Naive thymus-derived CD8-positive, alpha-beta T cell (primary cell): ENCODE measurements at regions not wholly inside any gene's neighbourhood (a gene's known extent, or its start where the extent isn't known, plus 50 kb on each side); places are given as distances from the start of the nearest gene placed in this dataset.
"Not testable (repeated sequence)": the region's sequence is repeated elsewhere in the genome, so short reads cannot be mapped to it uniquely, and the experiment has no call there.

ENCODE experiments used
- ATAC-seq, 2 donors: fragments of 150-1000 bp; cut with Tn5 transposase in 1 of 2; sonication (Bioruptor Pico), chemical (Tn5 transposase) in 1 of 2; 1 replicate in 1 of 2; 2 replicates in 1 of 2; pipeline ENCODE4 v1.10.0; 2021; ENCODE audit warnings: mild to moderate bottlenecking in 2 of 2, moderate library complexity in 2 of 2
- POLR2A ChIA-PET: fragments of 350-600 bp; sonication (Branson Sonifier 250); formaldehyde crosslinking; loops from one replicate; lab custom pipeline; 2021; ENCODE audit warnings: antibody characterized with exemption; lab: Charles Lee
- DNase-seq, 10 donors: peaks; one replicate each; pipeline versions ENCODE4 v3.0.0 to v3.0.0-alpha.2; 2020 to 2022
- H3K27ac Mint-ChIP-seq, 10 donors: one replicate each; pipeline ENCODE4 v1.8.0; 2020 to 2022; ENCODE audit warnings: mild to moderate bottlenecking in 10 of 10, mixed read lengths in 10 of 10, moderate library complexity in 4 of 10, inconsistent platforms in 1 of 10
- H3K27me3 Mint-ChIP-seq, 5 donors: one replicate each; pipeline ENCODE4 v1.8.0; 2021 to 2022; ENCODE audit warnings: mixed read lengths in 5 of 5
- H3K36me3 Mint-ChIP-seq, 3 donors: one replicate each; pipeline ENCODE4 v1.8.0; 2020 to 2022; ENCODE audit warnings: mixed read lengths in 3 of 3, mild to moderate bottlenecking in 2 of 3, inconsistent platforms in 1 of 3
- H3K4me1 Mint-ChIP-seq, 4 donors: one replicate each; pipeline ENCODE4 v1.8.0; 2021 to 2022; ENCODE audit warnings: mixed read lengths in 4 of 4
- H3K4me3 Mint-ChIP-seq, 10 donors: one replicate each; pipeline ENCODE4 v1.8.0; 2020 to 2022; ENCODE audit warnings: mild to moderate bottlenecking in 10 of 10, mixed read lengths in 10 of 10, moderate library complexity in 6 of 10, inconsistent platforms in 1 of 10
- H3K9me3 Mint-ChIP-seq, 9 donors: one replicate each; pipeline ENCODE4 v1.8.0; 2020 to 2022; ENCODE audit warnings: mixed read lengths in 9 of 9, mild to moderate bottlenecking in 3 of 9, inconsistent platforms in 1 of 9, moderate library complexity in 1 of 9

DNA sequence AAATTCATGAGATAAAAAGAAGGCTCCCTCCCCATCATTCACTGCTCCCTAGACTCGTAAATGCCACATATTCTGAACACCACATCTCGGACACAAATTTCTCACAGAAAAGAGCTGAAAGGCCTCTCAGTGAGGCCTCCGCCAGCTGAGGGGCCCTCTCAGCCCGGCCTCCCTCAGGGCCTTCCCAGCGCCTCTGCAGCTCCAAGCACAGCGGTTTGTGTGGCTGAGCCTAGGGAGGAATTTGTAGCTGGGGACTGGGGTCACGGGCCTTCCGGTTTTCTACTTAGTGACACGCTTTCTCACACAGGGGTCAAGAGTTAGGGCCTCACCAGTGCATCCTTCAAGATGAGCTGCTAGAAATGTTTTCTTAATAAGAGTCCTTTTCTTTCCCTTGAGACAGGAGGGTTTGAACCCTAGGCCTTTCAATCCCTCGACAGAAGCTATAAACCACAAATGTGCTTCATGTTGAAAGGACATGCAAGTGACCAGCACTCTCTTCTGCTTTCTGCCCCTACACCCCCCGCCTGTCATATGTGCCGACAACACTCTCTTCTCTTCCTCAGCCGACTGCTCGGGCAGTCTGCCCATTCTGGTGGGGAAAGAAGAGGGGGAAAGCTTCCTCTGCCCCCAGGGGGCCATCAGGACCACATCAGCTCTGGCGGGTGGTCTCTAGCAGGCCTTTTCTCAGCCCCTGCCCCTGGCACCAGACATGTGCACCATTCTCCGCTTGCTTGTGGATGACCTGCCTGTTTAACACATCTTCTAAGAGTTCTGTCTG lies 104.9 kb downstream of the CHIC2 start:
- peak overlapping the region in 1 of 10 donors; percentile 24 for H3K27ac Mint-ChIP-seq
- no peaks in the 10 kb centered on the region for H3K9me3 Mint-ChIP-seq
- H3K4me1 Mint-ChIP-seq = no peaks in the 10 kb centered on the region
- POLR2A ChIA-PET = no interaction called here
- H3K27me3 Mint-ChIP-seq = no peaks in the 10 kb centered on the region
- no peak for ATAC-seq
- no peaks in the 10 kb centered on the region for H3K36me3 Mint-ChIP-seq
- H3K4me3 Mint-ChIP-seq = no peak overlapping the region
- no peak for DNase-seq

DNA sequence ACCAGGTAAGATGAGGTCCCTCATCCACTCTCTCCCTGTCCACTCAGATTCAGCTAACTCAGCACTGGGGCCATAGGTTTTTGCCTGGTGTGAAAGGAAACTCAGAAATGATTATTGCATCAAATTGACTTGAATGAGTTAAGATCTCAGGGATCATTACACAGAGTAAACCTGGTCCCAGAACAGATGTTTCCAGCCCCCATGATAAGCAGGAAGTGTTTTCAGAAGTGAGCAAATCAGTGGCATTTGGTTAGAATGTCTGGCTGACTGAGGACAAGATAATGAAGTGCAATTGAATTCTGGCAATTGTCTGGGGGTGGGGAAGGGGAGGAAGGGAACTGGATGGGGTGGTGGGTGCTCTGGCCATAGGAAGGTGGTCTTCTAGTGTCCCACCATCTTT lies 108.0 kb downstream of the CHIC2 start:
- H3K27me3 Mint-ChIP-seq = no peaks in the 10 kb centered on the region
- no peaks in the 10 kb centered on the region for H3K9me3 Mint-ChIP-seq
- ATAC-seq (no peak), DNase-seq (no peak)
- H3K4me1 Mint-ChIP-seq = no peaks in the 10 kb centered on the region
- no peaks in the 10 kb centered on the region for H3K36me3 Mint-ChIP-seq
- POLR2A ChIA-PET = no interaction called here
- H3K27ac Mint-ChIP-seq = no peak overlapping the region
- H3K4me3 Mint-ChIP-seq = no peak overlapping the region

DNA sequence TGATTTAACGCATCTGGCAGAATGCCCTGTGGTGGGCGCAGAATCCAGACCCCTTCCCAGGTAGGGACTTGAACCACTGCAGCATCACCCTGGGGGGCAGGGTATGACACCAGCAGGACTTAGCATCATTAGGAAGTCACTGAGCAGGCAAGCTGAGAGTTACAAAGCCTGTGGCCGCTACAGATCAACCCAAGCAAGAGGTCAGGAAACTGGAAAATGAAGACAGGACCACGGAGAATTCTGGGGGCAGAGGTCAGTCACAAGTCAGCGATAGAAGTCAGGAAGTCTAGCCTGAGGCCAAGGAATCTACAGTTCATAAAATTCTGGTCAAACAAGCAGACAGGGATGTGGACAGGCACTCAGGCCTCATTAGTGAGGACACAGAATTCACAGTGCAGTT lies 108.4 kb downstream of the CHIC2 start:
- H3K4me3 Mint-ChIP-seq = no peak overlapping the region
- no peaks in the 10 kb centered on the region for H3K36me3 Mint-ChIP-seq
- ATAC-seq = no peak
- no peaks in the 10 kb centered on the region for H3K4me1 Mint-ChIP-seq
- no peaks in the 10 kb centered on the region for H3K9me3 Mint-ChIP-seq
- DNase-seq = no peak
- POLR2A ChIA-PET = no interaction called here
- H3K27ac Mint-ChIP-seq = peak overlapping the region in 1 of 10 donors; percentile 29
- no peaks in the 10 kb centered on the region for H3K27me3 Mint-ChIP-seq

DNA sequence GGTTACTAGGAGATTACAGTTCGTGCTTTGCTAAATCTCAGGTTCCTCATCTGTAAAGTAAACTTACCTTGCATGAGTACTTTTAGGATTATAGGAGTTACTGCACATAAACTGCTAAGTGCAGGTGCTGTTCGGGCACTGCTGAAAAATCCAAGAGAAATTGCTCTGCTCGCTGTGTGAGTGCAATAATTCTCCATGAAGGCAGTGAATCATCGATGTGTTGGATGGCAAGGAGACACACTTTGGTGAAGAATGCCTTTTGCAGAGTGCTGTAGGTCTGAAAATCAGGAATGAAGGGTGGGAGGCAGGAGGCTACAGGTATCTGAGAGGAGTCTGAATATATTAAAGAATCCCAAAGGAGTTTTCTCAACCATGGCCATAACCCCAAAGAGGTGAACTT lies 113.0 kb downstream of the CHIC2 start:
- DNase-seq (no peak), ATAC-seq (no peak)
- no peak overlapping the region for H3K27ac Mint-ChIP-seq
- H3K4me3 Mint-ChIP-seq = no peak overlapping the region
- H3K36me3 Mint-ChIP-seq = no peaks in the 10 kb centered on the region
- H3K9me3 Mint-ChIP-seq = no peaks in the 10 kb centered on the region
- H3K27me3 Mint-ChIP-seq = peaks cover 0 to 10% (median 3%) of the 10 kb centered on the region in 5 donors
- POLR2A ChIA-PET = no interaction called here
- no peaks in the 10 kb centered on the region for H3K4me1 Mint-ChIP-seq

DNA sequence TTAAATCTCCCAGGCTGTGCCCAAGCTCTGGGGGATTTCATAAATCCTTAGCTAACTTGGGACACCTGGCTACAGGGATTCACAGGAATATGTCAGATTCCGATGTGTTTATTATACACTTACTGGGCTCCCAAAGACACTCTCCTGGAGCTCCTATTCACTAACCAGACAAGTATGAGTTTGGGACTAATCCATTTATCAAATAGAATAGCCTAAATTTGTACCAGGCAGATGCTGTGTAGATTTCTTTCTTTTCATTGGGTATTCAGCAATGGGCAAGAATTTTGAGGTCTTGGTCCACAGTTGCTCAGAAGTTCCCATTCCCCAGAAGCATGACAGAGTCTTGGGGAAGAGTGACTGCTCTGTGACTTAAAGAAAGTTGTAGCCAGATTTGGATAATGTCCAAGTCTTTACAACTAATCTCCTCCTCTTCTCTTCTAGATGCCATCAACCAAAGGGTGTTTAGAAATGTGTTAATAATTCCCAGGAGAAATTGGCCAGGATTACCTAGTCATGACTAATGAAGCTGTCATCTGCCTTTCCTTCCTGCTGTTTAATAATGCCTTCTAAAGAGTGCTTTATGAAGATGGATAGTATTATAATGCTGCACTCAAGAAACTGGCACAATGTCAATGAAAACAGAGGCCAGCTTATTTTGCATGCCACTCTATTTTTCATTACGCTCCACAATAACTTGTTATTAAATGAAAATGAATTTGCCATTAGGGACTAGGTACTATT lies 120.9 kb downstream of the CHIC2 start:
- ATAC-seq (no peak), DNase-seq (no peak)
- Mint-ChIP-seq H3K4me1 (no peaks in the 10 kb centered on the region), H3K4me3 (no peak overlapping the region), H3K27ac (no peak overlapping the region), H3K9me3 (peaks cover 0 to 13% (median 5%) of the 10 kb centered on the region in 9 donors), H3K27me3 (peaks cover 0 to 12% (median 3%) of the 10 kb centered on the region in 5 donors), H3K36me3 (peaks cover 3 to 9% (median 9%) of the 10 kb centered on the region in 3 donors)
- POLR2A ChIA-PET = no interaction called here

DNA sequence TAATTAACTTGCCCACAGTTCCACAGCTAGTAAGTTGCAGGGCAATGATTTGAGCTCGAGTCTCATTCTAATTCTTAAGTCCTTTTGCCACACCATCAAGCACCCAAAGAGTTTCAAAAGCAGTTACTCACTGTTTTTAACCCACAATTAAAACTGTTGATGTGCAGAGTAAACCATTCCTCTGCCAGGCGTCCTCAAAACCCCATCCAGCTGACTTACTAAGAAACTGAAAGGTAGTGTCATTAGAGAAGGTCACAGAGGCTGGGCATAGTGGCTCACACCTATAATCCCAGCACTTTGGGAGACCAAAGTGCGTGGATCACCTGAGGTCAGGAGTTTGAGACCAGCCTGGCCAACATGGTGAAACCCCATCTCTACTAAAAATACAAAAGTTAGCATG lies 121.7 kb downstream of the CHIC2 start:
- peaks cover 3 to 9% (median 9%) of the 10 kb centered on the region in 3 donors for H3K36me3 Mint-ChIP-seq
- peaks cover 0 to 8% (median 1%) of the 10 kb centered on the region in 5 donors for H3K27me3 Mint-ChIP-seq
- H3K27ac Mint-ChIP-seq = no peak overlapping the region
- POLR2A ChIA-PET = no interaction called here
- DNase-seq (no peak), ATAC-seq (no peak)
- no peak overlapping the region for H3K4me3 Mint-ChIP-seq
- peaks cover 0 to 13% (median 5%) of the 10 kb centered on the region in 9 donors for H3K9me3 Mint-ChIP-seq
- no peaks in the 10 kb centered on the region for H3K4me1 Mint-ChIP-seq

DNA sequence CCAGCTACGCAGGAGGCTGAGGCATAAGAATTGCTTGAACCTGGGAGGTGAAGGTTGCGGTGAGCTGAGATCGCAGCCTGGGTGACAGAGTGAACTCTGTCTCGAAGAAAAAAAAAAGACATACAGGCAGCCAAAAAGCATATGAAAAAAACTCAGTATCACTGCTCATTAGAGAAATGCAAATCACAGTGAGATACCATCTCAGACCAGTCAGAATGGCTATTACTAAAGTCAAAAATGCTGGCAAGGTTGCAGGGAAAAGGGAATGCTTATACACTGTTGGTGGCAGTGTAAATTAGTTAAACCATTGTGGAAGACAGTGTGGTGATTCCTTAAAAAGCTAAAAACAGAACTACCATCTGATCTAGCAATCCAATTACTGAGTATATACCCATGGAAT lies 123.1 kb downstream of the CHIC2 start:
- H3K9me3 Mint-ChIP-seq = peaks cover 0 to 13% (median 5%) of the 10 kb centered on the region in 9 donors
- no peak overlapping the region for H3K4me3 Mint-ChIP-seq
- H3K36me3 Mint-ChIP-seq = peaks cover 3 to 9% (median 9%) of the 10 kb centered on the region in 3 donors
- H3K27ac Mint-ChIP-seq = no peak overlapping the region
- peaks cover 0 to 4% (median 0%) of the 10 kb centered on the region in 5 donors for H3K27me3 Mint-ChIP-seq
- no peak for ATAC-seq
- POLR2A ChIA-PET = no interaction called here
- DNase-seq = no peak
- no peaks in the 10 kb centered on the region for H3K4me1 Mint-ChIP-seq

DNA sequence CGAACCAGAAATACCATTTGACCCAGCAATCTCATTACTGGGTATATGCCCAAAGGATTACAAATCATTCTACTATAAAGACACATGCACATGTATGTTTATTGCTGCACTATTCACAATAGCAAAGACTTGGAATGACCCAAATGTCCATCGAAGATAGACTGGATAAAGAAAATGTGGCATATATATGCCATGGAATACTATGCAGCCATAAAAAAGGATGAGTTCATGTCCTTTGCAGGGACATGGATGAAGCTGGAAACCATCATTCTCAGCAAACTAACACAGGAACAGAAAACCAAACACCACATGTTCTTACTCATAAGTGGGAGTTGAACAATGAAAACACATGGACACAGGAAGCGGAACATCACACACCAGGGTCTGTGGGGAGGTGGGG lies 124.5 kb downstream of the CHIC2 start:
- H3K27ac Mint-ChIP-seq, H3K4me1 Mint-ChIP-seq, DNase-seq, POLR2A ChIA-PET, H3K36me3 Mint-ChIP-seq, ATAC-seq, H3K4me3 Mint-ChIP-seq, H3K27me3 Mint-ChIP-seq: not testable (repeated sequence)
- H3K9me3 Mint-ChIP-seq = peaks cover 0 to 17% (median 5%) of the 10 kb centered on the region in 9 donors

DNA sequence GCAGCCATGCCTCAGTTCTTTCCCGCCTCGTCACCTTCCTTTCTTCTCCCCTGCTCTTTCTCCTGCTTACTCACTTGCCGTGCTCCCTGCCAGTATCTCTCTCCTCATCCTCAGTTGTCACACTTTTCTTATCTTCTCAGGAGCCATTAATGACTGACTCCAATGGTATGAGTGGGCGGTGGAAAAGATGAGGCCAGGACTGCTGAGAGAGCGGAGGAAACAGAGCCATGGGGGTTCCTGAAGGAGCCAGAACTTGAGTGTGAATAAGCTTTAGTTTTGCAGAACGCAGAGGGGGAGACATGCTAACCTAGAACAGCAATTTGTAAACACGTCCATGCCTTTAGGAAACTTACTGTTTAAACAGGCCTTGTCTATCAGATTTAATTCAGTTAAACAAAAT lies 126.5 kb downstream of the CHIC2 start:
- no peak for ATAC-seq
- peaks cover 3 to 9% (median 9%) of the 10 kb centered on the region in 3 donors for H3K36me3 Mint-ChIP-seq
- POLR2A ChIA-PET = no interaction called here
- no peaks in the 10 kb centered on the region for H3K4me1 Mint-ChIP-seq
- H3K27me3 Mint-ChIP-seq = peaks cover 0 to 4% (median 0%) of the 10 kb centered on the region in 5 donors
- no peak overlapping the region for H3K4me3 Mint-ChIP-seq
- no peak overlapping the region for H3K27ac Mint-ChIP-seq
- H3K9me3 Mint-ChIP-seq = peaks cover 0 to 17% (median 5%) of the 10 kb centered on the region in 9 donors
- no peak for DNase-seq

DNA sequence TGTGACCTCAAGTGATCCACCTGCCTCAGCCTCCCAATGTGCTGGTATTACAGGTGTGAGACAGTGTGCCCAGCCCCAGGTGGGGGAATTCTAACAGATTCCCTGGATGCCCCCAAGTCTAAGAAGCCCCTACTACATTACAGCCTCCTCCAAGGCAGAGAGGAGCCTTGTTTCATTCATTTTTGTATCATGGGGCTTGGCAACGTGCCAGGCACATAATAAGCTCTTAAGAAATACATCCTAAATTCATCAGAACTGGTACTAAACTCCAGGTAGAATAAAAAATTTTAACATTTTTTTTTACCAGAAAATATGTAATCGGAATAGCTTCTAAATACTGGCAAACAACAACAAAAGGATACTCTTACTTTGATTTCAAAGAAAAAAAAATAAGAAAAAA lies 127.1 kb downstream of the CHIC2 start:
- Mint-ChIP-seq H3K4me3 (no peak overlapping the region), H3K4me1 (no peaks in the 10 kb centered on the region), H3K36me3 (peaks cover 3 to 9% (median 9%) of the 10 kb centered on the region in 3 donors), H3K27me3 (peaks cover 0 to 4% (median under 1%) of the 10 kb centered on the region in 5 donors), H3K9me3 (peaks cover 0 to 17% (median 5%) of the 10 kb centered on the region in 9 donors), H3K27ac (no peak overlapping the region)
- DNase-seq (no peak), ATAC-seq (no peak)
- POLR2A ChIA-PET = no interaction called here

DNA sequence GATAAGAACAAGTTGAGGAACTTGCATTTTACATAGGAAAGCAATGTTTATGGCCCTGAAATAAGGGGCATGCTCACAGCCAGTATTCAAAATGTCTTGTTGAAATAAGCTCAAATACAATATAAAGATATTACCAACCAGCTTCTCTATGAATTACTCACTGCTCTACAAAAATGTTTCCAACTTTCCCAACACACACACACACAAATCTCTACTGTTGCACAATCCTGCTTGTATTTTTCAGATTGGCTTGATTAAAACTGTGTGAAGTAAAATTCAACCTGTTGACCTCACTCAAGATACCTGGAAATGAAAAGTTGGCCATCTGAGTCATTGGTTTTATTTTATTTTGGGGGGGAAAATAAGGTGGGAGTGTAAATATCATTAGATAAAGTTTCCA lies 128.6 kb downstream of the CHIC2 start:
- peaks cover 3 to 9% (median 9%) of the 10 kb centered on the region in 3 donors for H3K36me3 Mint-ChIP-seq
- POLR2A ChIA-PET = no interaction called here
- ATAC-seq (no peak), DNase-seq (no peak)
- H3K4me3 Mint-ChIP-seq = no peak overlapping the region
- no peaks in the 10 kb centered on the region for H3K4me1 Mint-ChIP-seq
- H3K9me3 Mint-ChIP-seq = peaks cover 0 to 17% (median 5%) of the 10 kb centered on the region in 9 donors
- peaks cover 0 to 5% (median 3%) of the 10 kb centered on the region in 5 donors for H3K27me3 Mint-ChIP-seq
- H3K27ac Mint-ChIP-seq = no peak overlapping the region

DNA sequence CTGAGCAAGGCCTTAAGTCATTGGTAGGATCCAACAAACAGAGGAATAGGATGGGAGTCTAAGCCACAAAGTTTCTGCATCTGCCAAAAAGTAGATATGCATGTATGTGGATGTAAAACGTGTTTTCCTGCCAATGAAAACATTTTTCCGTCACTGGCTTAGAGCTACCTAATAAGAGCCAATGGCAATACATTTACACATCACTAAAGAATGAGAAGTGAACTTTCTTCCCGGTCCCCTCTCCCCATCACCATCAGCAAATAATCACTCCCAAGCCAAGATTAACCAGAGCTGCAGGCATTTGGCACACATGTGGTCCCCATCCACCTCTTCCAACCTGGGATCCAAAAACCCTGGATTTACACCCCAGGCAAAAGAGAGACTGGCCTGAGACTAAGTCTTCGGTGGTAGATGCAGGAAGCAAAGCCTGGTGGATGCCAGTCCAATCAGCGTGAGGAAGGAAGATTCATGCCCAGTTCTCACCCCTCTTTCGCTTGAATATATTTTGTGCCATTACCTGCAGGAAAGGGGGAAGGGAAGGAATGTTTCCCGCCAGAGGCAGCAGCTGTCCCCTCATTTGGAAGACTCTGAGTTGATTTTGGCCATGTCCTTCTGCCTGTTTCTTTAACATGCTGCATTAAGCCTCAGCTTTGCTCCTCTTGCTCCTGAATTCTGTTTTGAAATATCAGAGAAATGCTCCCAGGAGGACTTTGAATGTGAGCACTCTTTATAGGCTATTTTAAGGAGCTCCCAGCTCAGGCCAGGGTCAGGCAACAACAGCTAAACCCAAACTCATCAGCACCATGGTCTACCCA lies 131.4 kb downstream of the CHIC2 start:
- H3K27me3 Mint-ChIP-seq = peaks cover 0 to 5% (median 2%) of the 10 kb centered on the region in 5 donors

More for the DNA sequence above, 131.4 kb downstream of the CHIC2 start:
- Mint-ChIP-seq H3K9me3 (peaks cover 0 to 4% (median 0%) of the 10 kb centered on the region in 9 donors), H3K27ac (no peak overlapping the region), H3K4me3 (no peak overlapping the region), H3K4me1 (no peaks in the 10 kb centered on the region), H3K36me3 (no peaks in the 10 kb centered on the region)
- ATAC-seq (no peak), DNase-seq (no peak)
- POLR2A ChIA-PET = no interaction called here
